HAP-1 (cell line): ENCODE measurements at regions not wholly inside any gene's neighbourhood (a gene's known extent, or its start where the extent isn't known, plus 50 kb on each side); places are given as distances from the start of the nearest gene placed in this dataset.
"Not testable (repeated sequence)": the region's sequence is repeated elsewhere in the genome, so short reads cannot be mapped to it uniquely, and the experiment has no call there.

Source experiments
- DNase-seq, 2 experiments: peaks; one replicate each; pipeline ENCODE4 v3.0.0-alpha.2; 2016 to 2020; ENCODE audit warnings: low spot score in 2 of 2
- H3K27me3 ChIP-seq: fragments of 250-450 bp; sonication (Bioruptor Pico); 2 replicates; pipeline ENCODE4 v1.5.1; 2020; ENCODE audit warnings: low read depth, mild to moderate bottlenecking, moderate library complexity
- H3K36me3 ChIP-seq: fragments of 250-450 bp; sonication (Bioruptor Pico); replicated peaks from 2 replicates; pipeline ENCODE4 v1.5.1; 2020; ENCODE audit warnings: mild to moderate bottlenecking
- H3K4me1 ChIP-seq: fragments of 250-450 bp; sonication (Bioruptor Pico); 2 replicates; pipeline ENCODE4 v1.5.1; 2020; ENCODE audit warnings: mild to moderate bottlenecking
- H3K4me3 ChIP-seq: fragments of 250-450 bp; sonication (Bioruptor Pico); 2 replicates; pipeline ENCODE4 v1.5.1; 2020; ENCODE audit warnings: mild to moderate bottlenecking, moderate library complexity
- H3K9me3 ChIP-seq: fragments of 250-450 bp; sonication (Bioruptor Pico); 2 replicates; pipeline ENCODE4 v1.5.1; 2020; ENCODE audit warnings: mild to moderate bottlenecking, moderate library complexity
- in situ Hi-C: fragments of 300-500 bp; cut with MboI; formaldehyde crosslinking; loops from 3 replicates; pipeline ENCODE4 v1.14.3; 2020; ENCODE audit warnings: low sequenced_read_pairs, inconsistent platforms, mixed read lengths

DNA sequence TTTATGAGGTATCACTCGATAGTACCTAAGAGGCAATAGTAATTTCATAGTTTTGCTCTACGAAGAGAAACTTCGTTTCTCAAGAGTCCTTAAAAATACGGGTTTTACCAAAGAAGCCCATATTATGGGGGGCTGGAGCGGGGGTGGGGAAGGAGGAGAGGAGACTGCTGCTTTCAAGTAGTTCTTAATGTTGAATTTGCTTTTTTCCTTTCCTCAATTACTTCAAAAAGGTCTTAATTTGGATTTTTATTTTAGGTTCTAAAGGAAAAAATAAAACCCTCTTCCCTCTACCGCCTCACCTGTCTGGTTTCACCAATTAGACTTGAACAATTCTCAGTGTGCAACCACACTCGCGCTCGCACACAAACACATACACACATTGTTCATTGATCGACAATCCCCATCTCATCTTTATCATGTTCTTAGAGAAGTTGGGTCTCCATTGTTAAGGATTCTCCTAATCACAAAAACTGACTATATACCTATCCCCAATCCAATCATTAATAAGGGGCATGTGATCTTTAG, 97.2 kb downstream of the HFE start:
- H3K36me3 ChIP-seq, result no peaks in the 10 kb centered on the region
- no peaks in the 10 kb centered on the region for H3K27me3 ChIP-seq
- DNase-seq, result no peak
- H3K4me3 ChIP-seq, result no peak overlapping the region
- H3K9me3 ChIP-seq, result no peaks in the 10 kb centered on the region; the same call in 1 of the 2 replicates
- H3K4me1 ChIP-seq, result peaks cover 10% of the 10 kb centered on the region
- in situ Hi-C loops, result no loop called here

DNA sequence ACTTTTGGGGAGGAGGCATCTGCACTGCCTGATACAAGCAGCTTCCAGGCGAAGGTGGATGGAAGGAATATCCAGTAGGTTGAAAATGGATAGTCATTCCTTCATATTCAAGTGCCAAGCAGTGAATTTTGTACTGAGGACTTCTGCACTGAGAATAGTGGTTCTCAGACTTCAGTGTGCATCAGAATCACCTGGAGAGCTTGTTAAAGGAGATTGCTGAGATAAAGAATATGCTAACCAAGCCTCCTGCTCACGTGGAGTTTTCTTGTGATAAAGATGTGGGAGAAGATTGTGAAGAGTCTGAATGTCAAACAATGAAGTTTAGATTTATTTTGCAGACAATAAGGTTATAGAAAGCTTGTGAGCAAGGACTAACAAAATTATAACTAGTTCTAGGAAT, 97.8 kb downstream of the HFE start:
- in situ Hi-C loops, result no loop called here
- H3K4me3 ChIP-seq, result no peak overlapping the region

DNA sequence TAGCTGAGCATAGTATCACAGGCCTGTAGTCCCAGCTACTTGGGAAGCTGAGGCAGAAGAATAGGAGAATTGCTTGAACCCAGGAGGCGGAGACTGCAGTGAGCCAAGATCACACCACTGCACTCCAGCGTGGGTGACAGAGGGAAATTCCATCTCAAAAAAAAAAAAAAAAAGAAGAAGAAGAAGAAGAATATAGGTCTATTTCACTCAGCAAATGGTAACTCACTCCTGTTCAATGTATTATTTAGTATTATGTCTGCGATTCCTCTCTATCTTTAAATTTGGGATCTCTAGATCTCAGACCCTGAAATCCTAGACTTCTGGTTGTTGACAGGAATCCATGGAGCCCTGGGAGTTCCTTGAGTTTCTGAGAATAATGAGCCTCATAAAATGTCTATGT, 98.6 kb downstream of the HFE start:
- no peaks in the 10 kb centered on the region for H3K36me3 ChIP-seq
- H3K4me3 ChIP-seq, result no peak overlapping the region
- no peaks in the 10 kb centered on the region for H3K27me3 ChIP-seq
- in situ Hi-C loops, result no loop called here
- H3K9me3 ChIP-seq, result no peaks in the 10 kb centered on the region; the same call in 1 of the 2 replicates
- H3K4me1 ChIP-seq, result peaks cover 17% of the 10 kb centered on the region
- no peak for DNase-seq

More for the DNA sequence above, 97.8 kb downstream of the HFE start:
- Histone ChIP-seq H3K27me3 (no peaks in the 10 kb centered on the region), H3K4me1 (peaks cover 15% of the 10 kb centered on the region), H3K36me3 (no peaks in the 10 kb centered on the region), H3K9me3 (no peaks in the 10 kb centered on the region; the same call in 1 of the 2 replicates)
- no peak for DNase-seq

DNA sequence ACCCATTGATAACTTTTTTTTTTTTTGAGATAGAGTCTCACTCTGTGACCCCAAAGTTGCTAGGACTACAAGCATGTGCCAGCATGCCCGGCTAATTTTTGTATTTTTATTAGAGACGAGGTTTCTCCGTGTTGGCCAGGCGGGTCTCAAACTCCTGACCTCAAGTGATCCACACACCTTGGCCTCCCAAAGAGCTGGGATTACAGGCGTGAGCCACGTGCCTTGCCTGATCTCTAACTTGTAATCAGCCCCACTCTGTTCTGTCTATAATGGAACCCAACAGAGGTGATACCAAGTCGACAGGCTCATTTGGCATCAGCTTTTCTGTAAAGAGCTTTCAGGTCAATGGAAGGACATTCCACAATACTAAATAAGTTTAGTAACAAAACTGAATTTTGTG, 99.4 kb downstream of the HFE start:
- no peak overlapping the region for H3K4me3 ChIP-seq
- no peaks in the 10 kb centered on the region for H3K27me3 ChIP-seq
- DNase-seq, result no peak
- H3K4me1 ChIP-seq, result peaks cover 17% of the 10 kb centered on the region
- no peaks in the 10 kb centered on the region; the same call in 1 of the 2 replicates for H3K9me3 ChIP-seq
- no peaks in the 10 kb centered on the region for H3K36me3 ChIP-seq
- in situ Hi-C loops, result no loop called here

DNA sequence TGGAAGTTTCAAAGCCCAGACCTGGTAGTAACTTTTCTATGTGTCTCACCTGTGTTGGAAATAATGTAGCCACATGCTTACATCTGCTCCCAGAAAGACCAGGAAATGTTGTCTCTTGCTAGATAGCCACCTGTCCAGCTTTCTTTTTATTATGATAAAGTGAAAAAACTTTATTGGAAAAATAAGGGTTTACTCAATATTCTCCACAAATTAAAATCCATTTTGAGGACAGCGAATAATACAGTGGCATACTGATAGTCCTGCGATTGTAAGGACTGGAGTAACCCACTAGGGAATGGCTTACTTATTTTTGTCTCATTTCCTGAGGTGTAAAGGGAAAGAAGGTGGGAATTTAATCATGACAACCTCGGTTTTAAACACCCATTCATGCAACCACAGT, 100.1 kb downstream of the HFE start:
- H3K9me3 ChIP-seq, result no peaks in the 10 kb centered on the region; the same call in 1 of the 2 replicates
- in situ Hi-C loops, result no loop called here
- peak overlapping the region; percentile 60 for H3K4me3 ChIP-seq
- H3K36me3 ChIP-seq, result no peaks in the 10 kb centered on the region
- H3K27me3 ChIP-seq, result no peaks in the 10 kb centered on the region
- peak in 1 of 2 experiments; percentile 3 for DNase-seq
- H3K4me1 ChIP-seq, result peaks cover 17% of the 10 kb centered on the region

DNA sequence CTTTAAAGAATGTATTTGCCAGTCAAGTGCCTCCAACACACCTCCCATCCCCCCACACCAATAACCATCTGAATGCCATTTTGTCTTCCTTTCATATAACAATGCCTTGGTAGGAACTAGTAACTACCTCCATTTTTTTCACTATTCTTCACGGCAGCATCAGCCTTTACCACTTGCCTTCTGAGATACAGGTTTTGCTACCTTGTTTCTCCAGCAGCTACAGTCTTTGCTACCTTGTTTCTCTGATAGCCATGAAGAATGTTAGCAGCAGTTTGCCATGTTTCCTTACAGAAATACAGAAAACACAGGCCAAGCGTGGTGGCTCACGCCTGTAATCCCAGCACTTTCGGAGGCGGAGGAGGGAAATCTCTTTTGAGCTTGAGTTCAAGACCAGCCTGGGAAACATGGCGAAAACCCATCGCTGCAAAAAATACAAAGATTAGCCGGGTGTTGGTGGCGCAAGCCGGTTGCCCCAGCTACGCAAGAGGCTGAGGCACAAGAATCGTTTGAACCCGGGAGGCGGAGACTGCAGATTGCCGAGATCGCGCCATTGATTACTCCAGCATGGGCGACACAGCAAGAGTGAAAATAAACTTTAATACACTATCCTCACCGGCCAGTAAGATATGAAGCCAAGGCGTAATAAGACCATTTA, 100.9 kb downstream of the HFE start:
- H3K4me1 ChIP-seq, result peaks cover 19% of the 10 kb centered on the region
- H3K27me3 ChIP-seq, result no peaks in the 10 kb centered on the region
- in situ Hi-C loops, result no loop called here
- peak; percentile 80 to 87 for DNase-seq
- no peaks in the 10 kb centered on the region; the same call in 1 of the 2 replicates for H3K9me3 ChIP-seq
- H3K4me3 ChIP-seq, result peak overlapping the region; percentile 60
- no peaks in the 10 kb centered on the region for H3K36me3 ChIP-seq

DNA sequence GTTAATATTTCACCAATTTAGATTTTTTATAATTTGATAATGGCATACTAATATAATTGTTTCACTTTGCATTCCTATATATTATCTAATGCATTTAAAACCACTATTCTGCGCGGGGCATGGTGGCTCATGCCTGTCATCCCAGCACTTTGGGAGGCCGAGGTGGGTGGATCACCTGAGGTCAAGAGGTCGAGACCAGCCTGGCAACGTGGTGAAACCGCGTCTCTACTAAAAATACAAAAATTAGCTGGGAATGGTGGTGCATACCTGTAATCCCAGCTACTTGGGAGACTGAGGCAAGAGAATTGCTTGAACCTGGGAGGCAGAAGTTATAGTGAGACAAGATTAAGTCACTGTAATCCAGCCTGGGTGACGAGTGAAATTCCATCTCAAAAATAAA, 104.3 kb downstream of the HFE start:
- peaks cover 35% of the 10 kb centered on the region for H3K4me1 ChIP-seq
- H3K4me3 ChIP-seq, H3K9me3 ChIP-seq, H3K36me3 ChIP-seq, DNase-seq, H3K27me3 ChIP-seq: not testable (repeated sequence)
- in situ Hi-C loops, result loop anchor here (10.0 kb wide), 1 partner anchor 157 kb away; a partner anchor contains a TSS

DNA sequence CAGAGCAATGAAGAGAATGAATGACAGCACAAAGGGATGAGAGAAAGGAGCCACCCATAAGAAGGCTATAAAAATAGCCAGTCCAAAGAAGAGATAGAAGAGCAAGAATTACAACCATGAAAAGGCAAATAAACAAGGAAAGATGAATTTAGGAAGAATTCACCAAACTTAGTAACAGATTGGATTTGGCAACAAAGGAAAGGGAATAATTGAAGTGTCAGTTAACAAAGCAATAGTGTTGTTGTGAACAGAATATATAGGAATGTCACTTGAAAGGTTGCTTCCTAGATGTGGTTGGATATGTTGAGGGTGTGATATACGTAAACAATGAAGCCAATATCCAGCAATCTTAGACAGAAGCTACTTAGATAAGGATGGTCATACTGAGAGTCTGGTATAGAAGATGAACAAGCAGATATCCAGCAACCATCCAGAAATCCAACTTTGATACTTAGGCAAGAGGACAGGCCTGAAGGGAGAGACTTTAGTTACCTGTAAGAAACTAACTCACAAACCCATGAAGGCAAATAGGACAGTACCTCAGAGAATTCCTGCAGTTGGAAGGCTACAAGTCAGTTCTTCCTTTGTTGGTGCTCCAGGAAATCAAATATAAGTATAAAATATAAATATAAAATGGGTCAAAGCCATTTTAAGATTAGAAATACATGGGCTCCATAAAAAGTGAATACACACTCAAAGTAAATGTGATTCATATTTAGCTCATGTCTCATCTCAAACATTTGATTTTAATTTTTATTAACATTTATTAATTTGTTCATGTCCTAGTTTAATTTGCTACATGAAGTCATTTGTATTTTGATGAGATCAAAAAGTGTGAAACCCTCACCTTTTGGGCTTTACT, 106.5 kb downstream of the HFE start:
- in situ Hi-C loops, result loop anchor here (10.0 kb wide), 1 partner anchor 159 kb away; a partner anchor contains a TSS
- no peaks in the 10 kb centered on the region; the same call in 1 of the 2 replicates for H3K36me3 ChIP-seq
- no peaks in the 10 kb centered on the region for H3K9me3 ChIP-seq
- peaks cover 25% of the 10 kb centered on the region for H3K4me1 ChIP-seq
- H3K4me3 ChIP-seq, result no peak overlapping the region; the same call in 1 of the 2 replicates
- DNase-seq, result no peak
- no peaks in the 10 kb centered on the region for H3K27me3 ChIP-seq

DNA sequence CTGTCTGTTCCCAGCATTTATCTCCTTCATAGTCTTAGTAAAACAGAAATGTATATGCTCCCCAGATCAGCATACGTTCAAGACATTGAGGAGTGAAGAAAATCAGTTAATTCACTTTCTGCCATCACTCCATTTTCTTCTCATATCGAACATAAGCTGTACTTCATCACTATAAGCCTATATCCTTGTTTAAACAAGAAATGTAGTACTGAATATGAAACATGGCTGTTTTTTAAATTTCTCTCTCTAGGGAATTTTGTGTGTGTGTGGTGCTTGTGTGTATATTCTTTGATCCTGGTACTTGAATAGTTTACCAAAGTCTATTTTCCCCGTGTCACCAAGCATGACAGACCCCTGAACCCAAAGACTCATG, 107.1 kb downstream of the HFE start:
- peaks cover 25% of the 10 kb centered on the region for H3K4me1 ChIP-seq
- H3K27me3 ChIP-seq, result no peaks in the 10 kb centered on the region
- in situ Hi-C loops, result loop anchor here (10.0 kb wide), 1 partner anchor 160 kb away; a partner anchor contains a TSS
- DNase-seq, result no peak
- peak overlapping the region; percentile 73 for H3K4me3 ChIP-seq
- no peaks in the 10 kb centered on the region for H3K9me3 ChIP-seq
- no peaks in the 10 kb centered on the region; the same call in 1 of the 2 replicates for H3K36me3 ChIP-seq

DNA sequence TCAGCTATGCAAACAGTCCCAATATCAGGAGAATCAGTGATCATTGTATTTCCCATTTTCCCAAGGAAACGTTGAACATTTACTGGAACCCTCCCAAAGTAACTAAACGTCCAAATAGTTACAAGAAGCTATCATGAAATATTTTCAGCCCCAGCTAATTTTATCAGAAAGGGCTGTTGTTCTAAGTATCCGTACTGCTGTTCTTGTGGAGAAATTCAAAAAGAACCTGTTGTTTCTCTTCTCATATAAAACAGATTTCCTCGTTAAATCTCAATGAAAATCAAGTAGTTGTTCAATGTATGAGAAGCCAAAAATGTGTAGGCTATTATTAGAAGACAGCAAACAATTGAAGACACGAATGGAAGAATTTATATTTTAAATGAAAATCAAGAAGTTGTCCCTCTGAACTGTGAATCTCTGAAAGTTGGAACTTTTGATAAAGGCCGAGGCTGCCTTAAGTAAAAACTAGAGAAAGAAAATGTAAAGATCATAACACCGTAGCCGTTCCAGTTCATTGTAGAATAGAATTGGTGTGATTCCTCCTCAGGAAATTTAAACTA, 107.7 kb downstream of the HFE start:
- Histone ChIP-seq H3K36me3 (no peaks in the 10 kb centered on the region; the same call in 1 of the 2 replicates), H3K9me3 (no peaks in the 10 kb centered on the region), H3K27me3 (no peaks in the 10 kb centered on the region), H3K4me3 (peak overlapping the region; percentile 73), H3K4me1 (peaks cover 20% of the 10 kb centered on the region)
- no peak for DNase-seq
- in situ Hi-C loops, result loop anchor here (5.0 to 10.0 kb wide), 3 partner anchors 73 to 937 kb away; a partner anchor contains a TSS

DNA sequence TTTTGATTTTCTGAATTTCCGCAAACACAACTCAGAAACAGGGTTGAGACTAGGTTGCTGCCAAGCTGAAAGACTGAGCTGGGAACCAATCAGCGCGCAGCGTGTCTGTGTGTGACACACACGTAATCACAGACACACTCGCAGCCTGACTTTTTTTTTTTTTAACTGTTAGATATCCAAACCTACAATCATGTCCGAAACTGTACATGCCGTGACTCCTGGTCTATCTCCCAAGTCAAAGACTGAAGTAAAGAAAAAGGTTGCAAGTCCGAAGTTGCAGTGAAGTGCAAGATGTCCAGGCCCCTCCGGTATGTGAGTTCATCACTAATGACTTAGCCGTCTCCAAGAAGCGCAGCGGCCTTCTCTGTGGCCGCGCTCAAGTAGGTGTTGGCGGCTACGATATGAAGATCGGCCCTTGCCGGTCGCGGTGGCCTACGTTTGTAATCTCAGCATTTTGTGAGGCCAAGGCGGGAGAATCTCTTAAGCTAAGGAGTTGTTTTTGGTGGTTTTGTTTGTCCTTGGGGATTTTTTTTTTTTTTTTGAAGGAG, 108.2 kb downstream of the HFE start:
- in situ Hi-C loops, result loop anchor here (5.0 to 10.0 kb wide), 3 partner anchors 73 to 937 kb away; a partner anchor contains a TSS
- Histone ChIP-seq H3K4me3 (peak overlapping the region; percentile 73), H3K36me3 (no peaks in the 10 kb centered on the region; the same call in 1 of the 2 replicates), H3K4me1 (peaks cover 18% of the 10 kb centered on the region), H3K27me3 (no peaks in the 10 kb centered on the region), H3K9me3 (no peaks in the 10 kb centered on the region)
- DNase-seq, result peak; percentile 81 to 87

DNA sequence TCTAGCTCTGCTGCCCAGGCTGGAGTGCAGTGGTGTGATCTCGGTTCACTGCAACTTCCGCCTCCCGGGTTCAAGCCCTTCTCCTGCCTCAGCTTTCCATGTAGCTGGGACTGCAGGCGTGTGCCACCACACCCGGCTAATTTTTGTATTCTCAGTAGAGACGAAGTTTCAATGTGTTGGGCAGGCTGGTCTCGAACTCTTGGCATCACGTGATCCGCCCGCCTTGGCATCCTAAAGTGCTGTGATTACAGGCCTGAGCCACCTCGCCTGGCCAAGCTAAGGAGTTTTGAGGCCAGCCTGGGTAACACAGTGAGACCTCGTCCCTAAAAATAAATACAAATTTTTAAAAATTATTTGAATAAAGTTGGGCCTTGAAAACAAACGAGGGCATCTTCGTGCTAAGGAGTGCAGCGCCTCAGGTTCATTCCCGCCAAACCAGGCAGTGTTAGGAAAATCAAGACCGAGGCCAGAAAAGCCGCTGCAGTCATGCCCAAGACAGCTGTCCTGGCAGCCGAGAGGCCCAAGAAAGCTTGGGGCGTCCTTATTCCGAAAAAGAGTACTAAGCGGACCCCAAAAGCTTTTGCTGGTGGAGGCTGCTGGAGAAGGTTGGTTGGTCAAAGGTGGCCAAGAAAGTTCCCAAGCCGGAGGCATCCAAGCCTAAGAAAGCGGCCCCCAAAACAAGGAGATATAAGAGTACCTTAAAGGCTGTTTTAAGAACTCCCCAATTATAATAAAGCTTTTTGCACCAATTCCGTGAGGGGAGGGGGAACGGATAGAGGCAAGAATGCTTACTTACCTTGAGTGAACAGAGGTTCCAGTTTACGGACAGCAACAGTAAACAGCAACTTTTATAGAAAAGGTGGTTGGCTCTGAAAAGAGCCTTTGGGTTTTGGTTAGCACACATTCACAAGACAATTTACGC, 109.0 kb downstream of the HFE start:
- no peaks in the 10 kb centered on the region for H3K27me3 ChIP-seq
- in situ Hi-C loops, result loop anchor here (5.0 to 10.0 kb wide), 3 partner anchors 74 to 936 kb away; a partner anchor contains a TSS
- no peaks in the 10 kb centered on the region for H3K9me3 ChIP-seq
- H3K4me3 ChIP-seq, result peak overlapping the region; percentile 73
- H3K4me1 ChIP-seq, result peaks cover 21% of the 10 kb centered on the region
- peak; percentile 20 to 76 for DNase-seq
- no peaks in the 10 kb centered on the region; the same call in 1 of the 2 replicates for H3K36me3 ChIP-seq
